ENCODE measurements at regions not wholly inside any gene's neighbourhood (a gene's known extent, or its start where the extent isn't known, plus 50 kb on each side); places are given as distances from the start of the nearest gene placed in this dataset.

- no peak overlapping the region for H3K27ac Mint-ChIP-seq
- no peaks in the 10 kb centered on the region for H3K4me1 Mint-ChIP-seq (ENCODE audit: low read depth)
- no peak overlapping the region for H3K4me3 Mint-ChIP-seq
- no peaks in the 10 kb centered on the region for H3K27me3 Mint-ChIP-seq (ENCODE audit: low read depth)
- H3K9me3 Mint-ChIP-seq, result no peaks in the 10 kb centered on the region
- no peaks in the 10 kb centered on the region for H3K36me3 Mint-ChIP-seq (ENCODE audit: low read depth)
Observed at GRCh38 chr12:28951935-28952334, 197.1 kb upstream of the FAR2 start.

DNA sequence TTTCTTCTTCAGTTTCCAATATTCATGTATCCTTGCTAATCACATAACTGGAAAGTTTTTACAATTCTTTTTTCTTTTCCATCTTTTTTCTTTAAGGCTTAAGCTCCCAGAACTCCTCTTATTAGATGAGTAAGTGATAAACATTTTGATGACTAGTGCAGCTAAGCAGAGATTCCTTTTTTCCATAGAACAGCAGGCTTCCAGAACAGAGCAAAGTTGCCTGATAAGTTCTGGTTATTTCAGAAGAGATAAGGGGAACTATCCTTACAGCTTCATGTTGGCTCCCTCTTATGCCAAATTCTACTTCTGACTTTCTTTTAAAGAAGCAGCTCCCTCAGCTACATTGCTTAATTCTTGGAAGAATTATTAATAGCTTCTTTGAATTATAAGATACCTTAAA, 194.7 kb upstream of the FAR2 start:
- H3K27ac Mint-ChIP-seq, result no peak overlapping the region
- H3K4me1 Mint-ChIP-seq (ENCODE audit: low read depth), result no peaks in the 10 kb centered on the region
- no peaks in the 10 kb centered on the region for H3K27me3 Mint-ChIP-seq (ENCODE audit: low read depth)
- no peaks in the 10 kb centered on the region for H3K9me3 Mint-ChIP-seq
- no peaks in the 10 kb centered on the region for H3K36me3 Mint-ChIP-seq (ENCODE audit: low read depth)
- H3K4me3 Mint-ChIP-seq, result no peak overlapping the region

GRCh38 chr12:28955491-28955890, 193.6 kb upstream of the FAR2 start:
- H3K9me3 Mint-ChIP-seq, result no peaks in the 10 kb centered on the region
- no peaks in the 10 kb centered on the region for H3K4me1 Mint-ChIP-seq (ENCODE audit: low read depth)
- H3K27ac Mint-ChIP-seq, result no peak overlapping the region
- H3K27me3 Mint-ChIP-seq (ENCODE audit: low read depth), result no peaks in the 10 kb centered on the region
- H3K36me3 Mint-ChIP-seq (ENCODE audit: low read depth), result no peaks in the 10 kb centered on the region
- no peak overlapping the region for H3K4me3 Mint-ChIP-seq

DNA sequence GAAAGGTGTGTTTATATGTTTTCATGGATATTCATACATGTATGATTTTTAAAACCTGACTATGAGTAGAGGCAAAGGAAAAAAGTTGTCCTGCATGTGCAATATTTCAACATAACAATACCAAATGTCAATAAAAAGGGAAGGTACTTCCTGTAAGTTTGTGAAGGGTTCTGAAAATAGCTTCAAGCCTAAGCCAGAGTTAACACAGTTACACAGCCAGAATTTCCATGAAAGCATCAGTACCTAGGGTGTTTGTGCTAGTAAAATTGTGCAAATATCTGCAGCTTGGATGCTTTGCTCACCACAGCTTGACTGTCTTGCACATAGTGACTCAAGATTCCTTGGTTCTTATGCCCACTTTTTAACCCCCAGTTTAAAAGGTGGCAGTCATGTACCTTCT, 193.1 kb upstream of the FAR2 start:
- no peaks in the 10 kb centered on the region for H3K9me3 Mint-ChIP-seq
- H3K27me3 Mint-ChIP-seq (ENCODE audit: low read depth), result no peaks in the 10 kb centered on the region
- no peak overlapping the region for H3K4me3 Mint-ChIP-seq
- no peaks in the 10 kb centered on the region for H3K4me1 Mint-ChIP-seq (ENCODE audit: low read depth)
- no peaks in the 10 kb centered on the region for H3K36me3 Mint-ChIP-seq (ENCODE audit: low read depth)
- H3K27ac Mint-ChIP-seq, result no peak overlapping the region

- Mint-ChIP-seq H3K27me3 (ENCODE audit: low read depth) (no peaks in the 10 kb centered on the region), H3K4me3 (no peak overlapping the region), H3K36me3 (ENCODE audit: low read depth) (no peaks in the 10 kb centered on the region)
Observed at GRCh38 chr12:28958553-28959195, 190.4 kb upstream of the FAR2 start.

DNA sequence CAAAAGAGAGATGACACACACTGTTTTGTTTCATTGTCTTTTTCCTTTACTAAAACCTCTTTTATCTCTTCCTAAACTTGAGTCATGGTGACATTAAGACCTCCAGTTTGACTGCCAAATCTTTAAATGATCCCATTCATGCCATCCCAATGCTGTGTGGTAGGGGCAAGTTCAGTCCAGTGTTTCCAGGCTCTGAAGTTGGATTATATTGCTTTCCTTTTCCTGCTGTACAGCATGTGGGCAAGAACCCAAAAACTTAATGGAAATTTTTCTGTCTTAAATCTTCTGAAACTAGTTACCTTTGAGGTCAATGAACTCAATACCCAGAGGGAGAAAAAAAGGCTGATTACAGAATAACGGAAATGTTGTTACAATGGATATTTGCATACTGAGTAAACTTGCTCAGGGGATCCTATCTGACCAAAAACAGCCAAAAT, 187.1 kb upstream of the FAR2 start:
- no peak overlapping the region for H3K4me3 Mint-ChIP-seq
- H3K9me3 Mint-ChIP-seq, result no peaks in the 10 kb centered on the region
- no peaks in the 10 kb centered on the region for H3K27me3 Mint-ChIP-seq (ENCODE audit: low read depth)
- no peak overlapping the region for H3K27ac Mint-ChIP-seq
- H3K36me3 Mint-ChIP-seq (ENCODE audit: low read depth), result no peaks in the 10 kb centered on the region
- no peaks in the 10 kb centered on the region for H3K4me1 Mint-ChIP-seq (ENCODE audit: low read depth)

More at GRCh38 chr12:28958553-28959195, 190.4 kb upstream of the FAR2 start:
- Mint-ChIP-seq H3K27ac (no peak overlapping the region), H3K4me1 (ENCODE audit: low read depth) (no peaks in the 10 kb centered on the region), H3K9me3 (no peaks in the 10 kb centered on the region)

GRCh38 chr12:28963554-28963953, 185.5 kb upstream of the FAR2 start:
- no peaks in the 10 kb centered on the region for H3K4me1 Mint-ChIP-seq (ENCODE audit: low read depth)
- H3K9me3 Mint-ChIP-seq, result no peaks in the 10 kb centered on the region
- no peak overlapping the region for H3K27ac Mint-ChIP-seq
- H3K36me3 Mint-ChIP-seq (ENCODE audit: low read depth), result no peaks in the 10 kb centered on the region
- H3K27me3 Mint-ChIP-seq (ENCODE audit: low read depth), result no peaks in the 10 kb centered on the region
- H3K4me3 Mint-ChIP-seq, result no peak overlapping the region

DNA sequence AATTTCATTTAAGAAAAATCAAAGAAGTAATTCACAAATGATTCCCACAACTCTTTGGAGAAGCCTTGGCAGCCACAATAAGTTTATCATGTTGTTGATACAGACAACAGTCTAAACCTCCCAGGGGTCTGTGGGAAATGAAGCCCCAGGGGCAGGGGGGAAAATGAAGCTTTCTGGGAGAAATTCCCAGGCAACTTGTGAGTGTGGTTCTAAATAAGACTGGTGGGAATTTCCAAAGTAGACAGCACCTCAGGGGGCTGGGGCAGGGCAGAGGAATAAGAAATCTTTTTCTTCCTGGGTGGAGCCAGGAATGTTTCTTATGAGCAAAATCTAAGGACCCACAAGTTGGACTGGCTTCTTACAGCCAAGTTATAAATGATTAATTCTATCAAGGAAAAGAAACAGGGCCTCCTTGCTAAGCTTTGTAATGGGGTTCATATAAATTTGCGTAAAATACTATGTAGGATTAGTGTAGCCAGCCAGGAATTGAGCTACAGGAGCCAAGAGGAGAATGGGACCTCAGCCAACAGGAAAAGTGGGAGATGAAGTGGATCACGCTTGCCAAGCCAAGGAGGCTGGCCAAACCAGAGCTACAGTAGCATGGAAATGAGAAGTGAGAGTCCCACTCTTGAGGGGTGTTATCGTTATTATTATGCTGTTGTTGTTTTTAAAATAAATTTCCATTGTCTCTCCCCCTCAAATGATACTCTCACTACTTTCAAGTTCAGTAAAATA, 182.9 kb upstream of the FAR2 start:
- no peaks in the 10 kb centered on the region for H3K36me3 Mint-ChIP-seq (ENCODE audit: low read depth)
- no peaks in the 10 kb centered on the region for H3K9me3 Mint-ChIP-seq
- no peaks in the 10 kb centered on the region for H3K4me1 Mint-ChIP-seq (ENCODE audit: low read depth)
- no peaks in the 10 kb centered on the region for H3K27me3 Mint-ChIP-seq (ENCODE audit: low read depth)
- H3K27ac Mint-ChIP-seq, result no peak overlapping the region
- no peak overlapping the region for H3K4me3 Mint-ChIP-seq

DNA sequence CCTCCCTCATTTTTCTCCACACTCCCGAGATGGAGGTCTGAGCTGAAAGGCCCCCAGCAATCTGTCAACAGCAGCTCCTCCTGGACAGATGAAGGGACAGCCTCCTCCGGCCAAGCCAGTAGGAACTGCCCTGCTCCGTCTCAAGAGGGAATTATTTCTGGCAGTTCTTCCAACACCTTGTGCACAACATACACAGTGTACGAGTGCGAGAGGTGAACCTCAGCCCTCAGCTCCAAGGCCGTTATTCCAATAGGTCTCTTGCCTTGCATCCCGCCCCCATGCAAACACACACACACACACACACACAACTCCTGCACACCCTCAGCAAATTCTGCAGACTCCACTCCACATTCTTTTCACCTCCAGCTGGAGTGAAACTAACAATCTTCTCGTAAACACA, 181.7 kb upstream of the FAR2 start:
- H3K4me1 Mint-ChIP-seq (ENCODE audit: low read depth), result no peaks in the 10 kb centered on the region
- H3K27me3 Mint-ChIP-seq (ENCODE audit: low read depth), result no peaks in the 10 kb centered on the region
- H3K36me3 Mint-ChIP-seq (ENCODE audit: low read depth), result no peaks in the 10 kb centered on the region
- H3K4me3 Mint-ChIP-seq, result no peak overlapping the region
- H3K9me3 Mint-ChIP-seq, result no peaks in the 10 kb centered on the region
- no peak overlapping the region for H3K27ac Mint-ChIP-seq

- H3K9me3 Mint-ChIP-seq, result no peaks in the 10 kb centered on the region
- no peak overlapping the region for H3K27ac Mint-ChIP-seq
- no peaks in the 10 kb centered on the region for H3K27me3 Mint-ChIP-seq (ENCODE audit: low read depth)
- H3K36me3 Mint-ChIP-seq (ENCODE audit: low read depth), result no peaks in the 10 kb centered on the region
- no peaks in the 10 kb centered on the region for H3K4me1 Mint-ChIP-seq (ENCODE audit: low read depth)
- no peak overlapping the region for H3K4me3 Mint-ChIP-seq
Observed at GRCh38 chr12:28973491-28973890, 175.6 kb upstream of the FAR2 start.

DNA sequence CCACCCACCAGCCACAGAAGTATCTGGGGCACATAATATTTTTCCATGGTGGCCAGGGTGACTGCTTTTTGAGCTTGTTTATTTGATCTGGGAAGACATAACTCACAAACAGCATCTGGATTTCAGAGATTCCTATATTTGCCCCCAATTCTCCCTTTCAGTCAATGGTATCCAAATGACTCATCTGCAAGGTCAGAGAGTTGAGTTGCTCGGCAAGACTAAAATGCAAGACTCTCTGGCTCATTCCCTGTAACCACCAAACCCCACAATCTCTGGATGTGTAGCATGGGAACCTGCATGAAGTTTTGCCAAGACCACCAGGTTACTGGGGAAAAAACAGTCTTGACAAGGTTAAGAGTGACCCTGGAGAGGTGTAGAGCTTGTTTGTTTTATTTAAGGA, 174.9 kb upstream of the FAR2 start:
- H3K27ac Mint-ChIP-seq, result no peak overlapping the region
- H3K4me3 Mint-ChIP-seq, result no peak overlapping the region
- no peaks in the 10 kb centered on the region for H3K27me3 Mint-ChIP-seq (ENCODE audit: low read depth)
- no peaks in the 10 kb centered on the region for H3K4me1 Mint-ChIP-seq (ENCODE audit: low read depth)
- H3K36me3 Mint-ChIP-seq (ENCODE audit: low read depth), result no peaks in the 10 kb centered on the region
- H3K9me3 Mint-ChIP-seq, result no peaks in the 10 kb centered on the region

GRCh38 chr12:28974883-28975282, 174.2 kb upstream of the FAR2 start:
- Mint-ChIP-seq H3K4me3 (no peak overlapping the region), H3K4me1 (ENCODE audit: low read depth) (no peaks in the 10 kb centered on the region), H3K9me3 (no peaks in the 10 kb centered on the region), H3K27ac (no peak overlapping the region), H3K27me3 (ENCODE audit: low read depth) (no peaks in the 10 kb centered on the region), H3K36me3 (ENCODE audit: low read depth) (no peaks in the 10 kb centered on the region)

DNA sequence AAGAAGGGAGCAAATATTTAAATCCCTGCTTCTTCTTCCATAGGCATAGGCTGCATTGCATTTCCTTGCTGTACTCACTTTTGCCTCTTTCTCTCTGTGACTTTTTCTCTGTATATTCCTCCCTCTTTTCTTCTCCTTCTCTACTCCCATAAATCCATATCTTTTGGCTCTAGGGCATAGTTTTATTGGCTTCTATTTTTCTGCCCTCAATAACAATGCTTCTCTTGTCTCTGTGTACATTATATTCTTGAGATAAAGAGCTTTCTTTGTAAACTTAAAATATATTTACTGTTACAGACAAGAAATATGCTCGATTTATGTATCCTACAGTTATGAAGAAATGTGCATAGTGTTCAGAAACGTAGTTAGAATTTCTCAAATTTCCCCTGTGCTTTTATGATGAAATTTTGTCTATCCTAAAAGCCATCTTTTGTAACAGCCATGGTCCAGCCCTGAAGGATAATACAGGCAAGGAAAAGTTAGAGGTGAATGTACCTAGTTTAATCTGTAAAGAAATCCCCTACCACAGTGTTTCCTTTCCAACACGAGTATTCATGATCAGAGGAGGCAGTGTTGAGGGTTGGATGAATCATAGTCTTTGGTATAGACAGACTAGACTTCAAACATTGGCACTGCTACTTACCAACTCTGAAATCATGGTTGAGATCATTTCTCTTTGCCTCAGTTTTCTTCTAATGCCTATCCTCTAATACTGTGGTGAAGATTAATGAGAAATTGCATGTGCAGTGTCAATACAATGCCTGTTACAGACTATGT, 173.3 kb upstream of the FAR2 start:
- H3K27me3 Mint-ChIP-seq (ENCODE audit: low read depth), result no peaks in the 10 kb centered on the region
- H3K27ac Mint-ChIP-seq, result no peak overlapping the region
- H3K4me1 Mint-ChIP-seq (ENCODE audit: low read depth), result no peaks in the 10 kb centered on the region

GRCh38 chr12:28980436-28980835, 168.6 kb upstream of the FAR2 start:
- no peaks in the 10 kb centered on the region for H3K9me3 Mint-ChIP-seq
- H3K4me3 Mint-ChIP-seq, result no peak overlapping the region
- no peaks in the 10 kb centered on the region for H3K4me1 Mint-ChIP-seq (ENCODE audit: low read depth)
- H3K27ac Mint-ChIP-seq, result no peak overlapping the region
- H3K36me3 Mint-ChIP-seq (ENCODE audit: low read depth), result no peaks in the 10 kb centered on the region
- H3K27me3 Mint-ChIP-seq (ENCODE audit: low read depth), result peaks cover 4% of the 10 kb centered on the region

More for the DNA sequence above, 173.3 kb upstream of the FAR2 start:
- Mint-ChIP-seq H3K36me3 (ENCODE audit: low read depth) (no peaks in the 10 kb centered on the region), H3K9me3 (no peaks in the 10 kb centered on the region), H3K4me3 (no peak overlapping the region)
